Astrocyte (in vitro differentiated cells and primary cell): ENCODE measurements at regions not wholly inside any gene's neighbourhood (a gene's known extent, or its start where the extent isn't known, plus 50 kb on each side); places are given as distances from the start of the nearest gene placed in this dataset.

Source experiments
- DNase-seq: peaks from one replicate; pipeline ENCODE4 v3.0.0-alpha.2; 2010; ENCODE audit warnings: low read depth
- FAIRE-seq: peaks from 2 replicates; lab custom pipeline; 2011; peaks lifted over from hg19 to GRCh38; lab: Jason Lieb, UNC
- H2AFZ ChIP-seq: 2 replicates; pipeline ENCODE4 v1.6.0; 2012; ENCODE audit warnings: low read depth, low read length, inconsistent platforms
- H3K27ac ChIP-seq: 2 replicates; pipeline ENCODE4 v1.5.1; 2011; ENCODE audit warnings: low read depth, low read length, inconsistent platforms
- H3K27me3 ChIP-seq: 2 replicates; pipeline ENCODE4 v1.6.0; 2011; ENCODE audit warnings: low read length, inconsistent platforms; ENCODE audit not compliant: insufficient read depth
- H3K36me3 ChIP-seq: 2 replicates; pipeline ENCODE4 v1.5.1; 2011; ENCODE audit warnings: low read length, inconsistent platforms; ENCODE audit not compliant: insufficient read depth
- H3K4me1 ChIP-seq: 2 replicates; pipeline ENCODE4 v1.5.1; 2011; ENCODE audit warnings: low read length, inconsistent platforms; ENCODE audit not compliant: insufficient read depth
- H3K4me2 ChIP-seq: 2 replicates; pipeline ENCODE4 v1.6.0; 2012; ENCODE audit warnings: low read length, inconsistent platforms
- H3K4me3 ChIP-seq: 2 replicates; pipeline ENCODE4 v1.5.1; 2011; ENCODE audit warnings: low read depth, mild to moderate bottlenecking, low read length, inconsistent platforms; ENCODE audit not compliant: insufficient read depth
- H3K79me2 ChIP-seq: 2 replicates; pipeline ENCODE4 v1.6.0; 2012; ENCODE audit warnings: mild to moderate bottlenecking, low read length, inconsistent platforms; ENCODE audit not compliant: insufficient read depth
- H3K9ac ChIP-seq: 2 replicates; pipeline ENCODE4 v1.6.0; 2012; ENCODE audit warnings: mild to moderate bottlenecking, low read length, inconsistent platforms
- H3K9me3 ChIP-seq: 2 replicates; pipeline ENCODE4 v1.5.1; 2012; ENCODE audit warnings: low read depth, mild to moderate bottlenecking, low read length, inconsistent platforms; ENCODE audit not compliant: insufficient read depth
- H4K20me1 ChIP-seq: 2 replicates; pipeline ENCODE4 v1.6.0; 2012; ENCODE audit warnings: low read length, inconsistent platforms; ENCODE audit not compliant: insufficient read depth
- H3K27ac Mint-ChIP-seq: one replicate; pipeline ENCODE4 v1.8.0; 2021; ENCODE audit warnings: mild to moderate bottlenecking, mixed read lengths; ENCODE audit not compliant: unreplicated experiment
- H3K27me3 Mint-ChIP-seq: one replicate; pipeline ENCODE4 v1.8.0; 2021; ENCODE audit warnings: low read depth, mixed read lengths; ENCODE audit not compliant: unreplicated experiment
- H3K36me3 Mint-ChIP-seq: one replicate; pipeline ENCODE4 v1.8.0; 2021; ENCODE audit warnings: low read depth, mixed read lengths; ENCODE audit not compliant: unreplicated experiment
- H3K4me1 Mint-ChIP-seq: one replicate; pipeline ENCODE4 v1.8.0; 2021; ENCODE audit warnings: low read depth, mixed read lengths; ENCODE audit not compliant: unreplicated experiment
- H3K4me3 Mint-ChIP-seq: one replicate; pipeline ENCODE4 v1.8.0; 2021; ENCODE audit warnings: mild to moderate bottlenecking, moderate library complexity, mixed read lengths; ENCODE audit not compliant: unreplicated experiment
- H3K9me3 Mint-ChIP-seq: one replicate; pipeline ENCODE4 v1.8.0; 2021; ENCODE audit warnings: mild to moderate bottlenecking, mixed read lengths; ENCODE audit not compliant: unreplicated experiment
- CTCF ChIP-seq: IDR thresholded peaks from 2 replicates; pipeline ENCODE4 v1.5.1; 2011; ENCODE audit warnings: low read depth, mild to moderate bottlenecking, inconsistent platforms, low read length, moderate library complexity; ENCODE audit not compliant: insufficient read depth
- EZH2 ChIP-seq: IDR thresholded peaks from 2 replicates; pipeline ENCODE4 v1.6.1; 2012; ENCODE audit warnings: mild to moderate bottlenecking, low read length, inconsistent platforms; ENCODE audit not compliant: insufficient read depth

- no peaks in the 10 kb centered on the region for H3K27me3 Mint-ChIP-seq
- H3K27me3 ChIP-seq = no peaks in the 10 kb centered on the region
- no peaks in the 10 kb centered on the region for H3K4me1 ChIP-seq
- H3K9me3 ChIP-seq = no peaks in the 10 kb centered on the region
- TF ChIP-seq CTCF (no peak), EZH2 (no peak)
- H4K20me1 ChIP-seq = no peaks in the 10 kb centered on the region
- H3K4me1 Mint-ChIP-seq = no peaks in the 10 kb centered on the region
- H3K36me3 ChIP-seq = no peaks in the 10 kb centered on the region
- no peaks in the 10 kb centered on the region for H3K36me3 Mint-ChIP-seq
- no peak overlapping the region for H3K4me3 Mint-ChIP-seq
- DNase-seq (no peak), FAIRE-seq (no peak)
- no peak overlapping the region for H3K27ac ChIP-seq
- no peak overlapping the region for H3K9ac ChIP-seq
- H3K4me2 ChIP-seq = no peak overlapping the region
- no peak overlapping the region for H2AFZ ChIP-seq
- H3K4me3 ChIP-seq = no peak overlapping the region
- H3K27ac Mint-ChIP-seq = no peak overlapping the region
- peaks cover 10% of the 10 kb centered on the region for H3K9me3 Mint-ChIP-seq
- no peaks in the 10 kb centered on the region for H3K79me2 ChIP-seq
These were observed 87.9 kb upstream of the NT5C1B start for GRCh38 chr2:18677280-18677679.

GRCh38 chr2:18674309-18674708, 84.9 kb upstream of the NT5C1B start:
- Mint-ChIP-seq H3K4me3 (no peak overlapping the region), H3K27me3 (no peaks in the 10 kb centered on the region), H3K27ac (no peak overlapping the region), H3K9me3 (peaks cover 10% of the 10 kb centered on the region), H3K4me1 (no peaks in the 10 kb centered on the region), H3K36me3 (no peaks in the 10 kb centered on the region)
- no peak overlapping the region for H3K9ac ChIP-seq
- peak; percentile 32 for FAIRE-seq
- H3K36me3 ChIP-seq = no peaks in the 10 kb centered on the region
- TF ChIP-seq EZH2 (no peak), CTCF (no peak)
- H3K27me3 ChIP-seq = no peaks in the 10 kb centered on the region
- H3K79me2 ChIP-seq = no peaks in the 10 kb centered on the region
- H4K20me1 ChIP-seq = no peaks in the 10 kb centered on the region
- H3K27ac ChIP-seq = no peak overlapping the region
- no peak overlapping the region for H2AFZ ChIP-seq
- H3K4me1 ChIP-seq = no peaks in the 10 kb centered on the region
- DNase-seq = no peak
- H3K4me2 ChIP-seq = no peak overlapping the region
- H3K4me3 ChIP-seq = no peak overlapping the region
- H3K9me3 ChIP-seq = no peaks in the 10 kb centered on the region

- H3K27ac Mint-ChIP-seq = no peak overlapping the region
These were observed 82.0 kb upstream of the NT5C1B start for GRCh38 chr2:18671363-18671762.

More at GRCh38 chr2:18671363-18671762, 82.0 kb upstream of the NT5C1B start:
- H3K27me3 ChIP-seq = no peaks in the 10 kb centered on the region
- no peaks in the 10 kb centered on the region for H3K9me3 ChIP-seq
- peaks cover 8% of the 10 kb centered on the region for H3K9me3 Mint-ChIP-seq
- DNase-seq = no peak
- H3K79me2 ChIP-seq = no peaks in the 10 kb centered on the region
- H4K20me1 ChIP-seq = no peaks in the 10 kb centered on the region
- no peak for FAIRE-seq
- TF ChIP-seq CTCF (no peak), EZH2 (no peak)
- H3K4me1 ChIP-seq = no peaks in the 10 kb centered on the region
- no peak overlapping the region for H3K27ac ChIP-seq
- H2AFZ ChIP-seq = no peak overlapping the region
- no peaks in the 10 kb centered on the region for H3K4me1 Mint-ChIP-seq
- H3K27me3 Mint-ChIP-seq = no peaks in the 10 kb centered on the region
- H3K4me2 ChIP-seq = no peak overlapping the region
- H3K4me3 ChIP-seq = no peak overlapping the region
- H3K36me3 ChIP-seq = no peaks in the 10 kb centered on the region
- no peak overlapping the region for H3K9ac ChIP-seq
- H3K4me3 Mint-ChIP-seq = no peak overlapping the region
- H3K36me3 Mint-ChIP-seq = no peaks in the 10 kb centered on the region
